GM12892 (cell line): ENCODE measurements at regions not wholly inside any gene's neighbourhood (a gene's known extent, or its start where the extent isn't known, plus 50 kb on each side); places are given as distances from the start of the nearest gene placed in this dataset.

Experiments
- POLR2A ChIP-seq: IDR thresholded peaks from 2 replicates; pipeline ENCODE4 v1.6.1; 2011; ENCODE audit warnings: low read depth, low read length, control low read depth
- POLR2AphosphoS5 ChIP-seq: IDR thresholded peaks from 2 replicates; pipeline ENCODE4 v1.6.1; 2011; ENCODE audit warnings: low read depth, low read length, control low read depth

GRCh38 chr7:19972876-19973275 lies 199.5 kb upstream of the TMEM196 start:
- TF ChIP-seq POLR2AphosphoS5: no peak
- no peak for TF ChIP-seq POLR2A
